ENCODE measurements at regions not wholly inside any gene's neighbourhood (a gene's known extent, or its start where the extent isn't known, plus 50 kb on each side); places are given as distances from the start of the nearest gene placed in this dataset.

DNA sequence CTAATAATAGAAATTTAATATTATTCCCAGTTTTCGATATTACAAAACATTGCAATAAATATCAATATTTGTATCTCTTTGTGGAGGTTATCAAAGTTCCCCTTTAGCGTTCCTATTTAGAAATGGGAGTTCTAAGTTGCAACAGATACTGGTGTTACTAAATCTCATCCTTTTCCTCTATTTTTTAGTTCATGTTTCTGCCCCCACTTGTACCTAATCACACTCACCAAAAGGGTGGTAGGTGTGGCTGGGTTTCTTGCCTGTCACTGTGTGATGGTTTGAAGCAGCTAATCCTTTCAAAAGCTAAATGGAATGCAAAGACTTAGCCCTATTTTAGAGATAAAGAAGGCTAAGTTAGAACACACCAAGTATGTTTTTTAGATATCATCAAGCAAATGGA lies 997.9 kb downstream of the TSN start:
- TF ChIP-seq, protein P1, sequence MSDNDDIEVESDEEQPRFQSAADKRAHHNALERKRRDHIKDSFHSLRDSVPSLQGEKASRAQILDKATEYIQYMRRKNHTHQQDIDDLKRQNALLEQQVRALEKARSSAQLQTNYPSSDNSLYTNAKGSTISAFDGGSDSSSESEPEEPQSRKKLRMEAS (IDR thresholded peaks at IDR 0.05; ENCODE audit: low read depth, low read length): no peak
- TF ChIP-seq POLR2A (IDR thresholded peaks at IDR 0.05; ENCODE audit: extremely low read depth, insufficient read length) (no peak), MYC (IDR thresholded peaks at IDR 0.05; ENCODE audit: low read depth, low read length) (no peak)
- TF ChIP-seq, protein P2, sequence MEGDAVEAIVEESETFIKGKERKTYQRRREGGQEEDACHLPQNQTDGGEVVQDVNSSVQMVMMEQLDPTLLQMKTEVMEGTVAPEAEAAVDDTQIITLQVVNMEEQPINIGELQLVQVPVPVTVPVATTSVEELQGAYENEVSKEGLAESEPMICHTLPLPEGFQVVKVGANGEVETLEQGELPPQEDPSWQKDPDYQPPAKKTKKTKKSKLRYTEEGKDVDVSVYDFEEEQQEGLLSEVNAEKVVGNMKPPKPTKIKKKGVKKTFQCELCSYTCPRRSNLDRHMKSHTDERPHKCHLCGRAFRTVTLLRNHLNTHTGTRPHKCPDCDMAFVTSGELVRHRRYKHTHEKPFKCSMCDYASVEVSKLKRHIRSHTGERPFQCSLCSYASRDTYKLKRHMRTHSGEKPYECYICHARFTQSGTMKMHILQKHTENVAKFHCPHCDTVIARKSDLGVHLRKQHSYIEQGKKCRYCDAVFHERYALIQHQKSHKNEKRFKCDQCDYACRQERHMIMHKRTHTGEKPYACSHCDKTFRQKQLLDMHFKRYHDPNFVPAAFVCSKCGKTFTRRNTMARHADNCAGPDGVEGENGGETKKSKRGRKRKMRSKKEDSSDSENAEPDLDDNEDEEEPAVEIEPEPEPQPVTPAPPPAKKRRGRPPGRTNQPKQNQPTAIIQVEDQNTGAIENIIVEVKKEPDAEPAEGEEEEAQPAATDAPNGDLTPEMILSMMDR (IDR thresholded peaks at IDR 0.05; ENCODE audit: low read depth, low read length): no peak
- no peak for DNase-seq (ENCODE audit: low read depth)

DNA sequence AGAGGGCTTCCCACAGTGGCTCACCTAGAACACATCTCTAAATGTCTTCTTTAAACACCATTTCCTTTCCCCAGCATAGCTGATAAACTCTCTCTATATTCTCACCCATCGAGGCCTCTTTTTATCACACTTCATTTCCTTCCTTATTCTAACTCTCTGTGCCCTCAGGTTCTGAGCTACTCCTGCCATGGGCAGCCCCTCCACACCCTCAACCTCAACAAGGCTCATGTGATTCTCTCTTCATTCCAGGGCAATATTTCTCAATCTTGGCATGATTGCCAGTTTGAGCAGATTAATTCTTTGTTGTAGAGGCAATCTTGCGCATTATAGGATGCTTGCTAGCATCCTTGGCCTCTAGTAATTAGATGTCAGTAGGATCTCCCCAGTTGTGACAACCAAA lies 999.1 kb downstream of the TSN start:
- no peak for TF ChIP-seq MYC (IDR thresholded peaks at IDR 0.05; ENCODE audit: low read depth, low read length)
- TF ChIP-seq, protein P1 (IDR thresholded peaks at IDR 0.05; ENCODE audit: low read depth, low read length): no peak
- no peak for DNase-seq (ENCODE audit: low read depth)
- H3K4me3 ChIP-seq (ENCODE audit: low read depth, low read length): no peak overlapping the region

More for the DNA sequence above, 997.9 kb downstream of the TSN start:
- H3K4me3 ChIP-seq (ENCODE audit: low read depth, low read length): no peak overlapping the region

DNA sequence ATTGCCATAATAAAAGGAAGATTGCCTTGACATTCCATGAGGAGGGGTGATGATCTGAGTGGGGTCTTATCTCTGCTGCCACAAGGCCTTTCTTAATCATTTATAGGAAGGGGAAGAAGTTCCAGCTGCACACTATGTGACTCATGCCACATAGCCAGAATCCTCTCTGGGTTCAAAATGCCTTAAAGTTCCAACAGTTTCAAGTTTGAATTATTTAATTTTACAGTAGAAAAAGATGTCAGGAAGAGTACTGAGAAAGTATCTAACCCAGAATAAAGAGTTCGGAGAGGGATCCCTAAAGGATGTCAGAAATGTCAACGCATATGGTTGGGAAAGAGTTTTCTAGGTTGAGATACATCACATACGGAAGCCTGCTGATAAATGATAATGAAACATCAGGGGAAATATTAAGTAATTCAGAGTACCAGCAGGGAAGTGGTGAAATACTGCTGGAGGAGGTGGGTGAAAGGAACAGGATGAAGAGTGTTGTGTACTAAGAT lies 999.9 kb downstream of the TSN start:
- TF ChIP-seq, protein P2 (IDR thresholded peaks at IDR 0.05; ENCODE audit: low read depth, low read length): no peak
- TF ChIP-seq POLR2A (IDR thresholded peaks at IDR 0.05; ENCODE audit: extremely low read depth, insufficient read length) (no peak), MYC (IDR thresholded peaks at IDR 0.05; ENCODE audit: low read depth, low read length) (no peak)
- TF ChIP-seq, protein P1 (IDR thresholded peaks at IDR 0.05; ENCODE audit: low read depth, low read length): no peak
- no peak for DNase-seq (ENCODE audit: low read depth)
- no peak overlapping the region for H3K4me3 ChIP-seq (ENCODE audit: low read depth, low read length)

DNA sequence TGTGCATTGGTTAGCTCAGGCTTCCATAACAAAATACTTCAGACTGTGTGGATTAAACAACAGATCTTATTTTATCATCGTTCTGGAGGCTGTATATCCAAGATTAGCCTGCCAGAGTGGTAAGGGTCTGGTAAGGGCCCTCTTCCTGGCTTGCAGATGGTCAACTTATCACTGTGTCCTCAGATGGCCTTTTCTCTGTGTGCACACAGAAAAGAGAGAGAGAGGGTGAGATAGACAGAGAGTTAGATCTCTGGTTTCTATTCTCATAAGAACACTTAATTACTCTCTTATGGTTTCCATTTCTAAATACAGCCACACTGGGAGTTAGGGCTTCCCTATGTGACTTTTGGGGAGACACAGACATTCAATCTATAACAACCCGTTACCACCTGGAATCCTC lies 1003.5 kb downstream of the TSN start:
- no peak for DNase-seq (ENCODE audit: low read depth)
- TF ChIP-seq POLR2A (IDR thresholded peaks at IDR 0.05; ENCODE audit: extremely low read depth, insufficient read length) (no peak), MYC (IDR thresholded peaks at IDR 0.05; ENCODE audit: low read depth, low read length) (no peak)
- TF ChIP-seq, protein P2 (IDR thresholded peaks at IDR 0.05; ENCODE audit: low read depth, low read length): no peak
- TF ChIP-seq, protein P1 (IDR thresholded peaks at IDR 0.05; ENCODE audit: low read depth, low read length): no peak
- H3K4me3 ChIP-seq (ENCODE audit: low read depth, low read length): no peak overlapping the region

DNA sequence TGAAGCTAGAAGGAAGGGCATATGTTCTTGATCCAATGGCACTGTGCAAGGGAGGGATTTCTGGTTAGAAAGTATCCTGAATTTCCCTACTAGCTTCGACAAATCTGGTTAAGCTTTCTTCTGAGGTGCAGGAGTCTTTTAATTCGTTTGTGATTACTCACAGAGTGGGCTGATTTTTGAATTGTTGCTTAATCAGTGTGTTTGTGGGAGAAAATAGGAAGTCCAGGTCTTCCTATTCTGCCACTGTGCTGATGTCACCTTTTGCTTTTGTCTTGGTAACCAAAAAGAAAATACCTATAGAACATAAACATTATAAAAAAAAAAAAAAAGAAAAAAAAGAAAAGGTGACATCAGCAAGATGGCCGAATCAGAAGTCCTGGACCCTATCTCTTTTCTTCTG lies 1008.6 kb downstream of the TSN start:
- no peak for DNase-seq (ENCODE audit: low read depth)
- H3K4me3 ChIP-seq (ENCODE audit: low read depth, low read length): no peak overlapping the region
- TF ChIP-seq, protein P1 (IDR thresholded peaks at IDR 0.05; ENCODE audit: low read depth, low read length): no peak
- TF ChIP-seq MYC (IDR thresholded peaks at IDR 0.05; ENCODE audit: low read depth, low read length) (no peak), POLR2A (IDR thresholded peaks at IDR 0.05; ENCODE audit: extremely low read depth, insufficient read length) (no peak)
- TF ChIP-seq, protein P2 (IDR thresholded peaks at IDR 0.05; ENCODE audit: low read depth, low read length): no peak

DNA sequence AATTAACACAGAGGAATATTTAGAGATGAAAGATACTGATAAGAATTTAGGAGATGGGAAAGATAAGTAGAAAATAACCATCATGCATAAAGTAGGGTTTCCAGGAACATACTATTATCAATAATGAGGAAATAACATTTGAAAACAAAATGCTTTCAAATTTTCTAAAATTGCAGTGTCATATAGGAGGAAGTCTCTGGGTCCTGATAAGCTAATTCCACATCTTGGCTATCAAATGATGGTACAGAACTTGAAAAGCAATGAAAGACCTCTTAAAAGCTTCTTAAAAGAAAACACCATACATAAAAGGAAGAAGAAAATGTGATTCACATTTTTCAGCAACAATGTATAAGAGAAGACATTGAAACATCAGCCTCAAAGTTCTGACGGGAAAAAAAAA lies 1024.8 kb downstream of the TSN start:
- DNase-seq (ENCODE audit: low read depth): no peak
- no peak overlapping the region for H3K4me3 ChIP-seq (ENCODE audit: low read depth, low read length)
- TF ChIP-seq, protein P2 (IDR thresholded peaks at IDR 0.05; ENCODE audit: low read depth, low read length): no peak
- TF ChIP-seq MYC (IDR thresholded peaks at IDR 0.05; ENCODE audit: low read depth, low read length): no peak
